Stimulated activated CD8-positive, alpha-beta memory T cell treated with anti-CD3 and anti-CD28 coated beads, Interleukin-15, amount 100 ng/mL, for 4 hours (primary cell): ENCODE measurements at regions not wholly inside any gene's neighbourhood (a gene's known extent, or its start where the extent isn't known, plus 50 kb on each side); places are given as distances from the start of the nearest gene placed in this dataset.
"Not testable (repeated sequence)": the region's sequence is repeated elsewhere in the genome, so short reads cannot be mapped to it uniquely, and the experiment has no call there.

Source experiments
- DNase-seq, 2 donors: peaks; one replicate each; pipeline ENCODE4 v3.0.0-alpha.2; 2020; ENCODE audit warnings: low read depth in 2 of 2

- DNase-seq: no peak
Observed at GRCh38 chr6:168826726-168827585, 386.0 kb downstream of the SMOC2 start.

GRCh38 chr6:168826078-168826390, 385.1 kb downstream of the SMOC2 start:
- no peak for DNase-seq

- no peak for DNase-seq
Observed at GRCh38 chr6:168825226-168826077, 384.5 kb downstream of the SMOC2 start.

DNA sequence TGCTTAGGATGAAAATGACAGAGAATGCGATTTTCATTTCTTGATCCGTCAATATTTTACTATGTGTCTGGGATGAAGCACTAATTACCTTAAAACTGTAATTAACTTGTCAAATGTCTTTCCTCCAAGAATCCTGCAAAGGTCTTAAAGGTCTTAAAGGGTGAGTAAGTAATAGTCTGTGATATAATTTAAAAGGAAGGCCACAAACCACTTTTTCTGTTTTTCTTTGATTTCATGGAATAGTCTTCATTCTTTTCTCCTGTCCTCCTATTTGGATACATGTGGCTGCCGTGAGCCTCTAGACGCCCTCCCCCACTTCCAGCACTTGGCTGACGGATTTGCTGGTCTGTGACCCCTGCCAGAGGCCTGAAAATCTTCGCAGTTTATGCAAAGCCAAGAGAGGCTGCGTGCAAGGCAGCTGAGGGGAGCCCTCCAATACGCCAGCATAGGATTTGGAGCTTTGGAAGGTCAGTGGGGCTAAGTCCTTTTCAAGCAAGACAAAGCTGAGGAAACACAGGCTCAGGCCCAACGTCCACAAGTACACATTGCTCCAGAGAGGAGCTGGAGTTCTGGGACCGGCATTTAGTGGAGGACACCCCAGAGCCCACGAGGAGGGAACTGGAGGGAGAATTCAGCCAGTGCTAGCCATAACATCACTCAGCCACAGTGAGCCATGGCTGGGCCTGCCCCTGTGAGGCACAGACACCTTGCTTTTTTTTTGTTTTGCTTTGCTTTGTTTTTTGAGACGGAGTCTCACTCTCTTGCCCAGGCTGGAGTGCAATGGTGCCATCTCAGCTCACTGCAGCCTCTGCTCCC, 382.6 kb downstream of the SMOC2 start:
- no peak for DNase-seq

DNA sequence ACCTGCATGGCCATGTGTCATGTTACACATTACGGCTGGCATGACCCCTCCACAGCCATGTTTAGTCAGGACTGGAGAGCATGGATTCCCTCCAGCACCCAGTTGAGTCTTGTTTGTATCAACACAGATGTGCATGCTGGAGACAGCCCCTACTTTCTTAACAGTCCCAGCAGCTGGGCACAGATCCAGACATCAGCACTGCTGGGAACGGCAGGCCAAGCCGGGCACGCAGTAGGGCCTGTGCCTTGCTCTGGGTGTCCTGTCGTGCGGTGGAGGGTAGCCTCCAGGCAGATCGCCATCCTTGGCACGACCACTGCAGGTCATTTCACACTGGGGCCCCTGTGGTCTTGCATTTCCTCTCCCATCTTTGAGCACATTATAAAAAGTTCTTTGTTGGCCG, 381.4 kb downstream of the SMOC2 start:
- DNase-seq: no peak

- no peak for DNase-seq
Observed at GRCh38 chr6:168819546-168819945, 378.6 kb downstream of the SMOC2 start.

DNA sequence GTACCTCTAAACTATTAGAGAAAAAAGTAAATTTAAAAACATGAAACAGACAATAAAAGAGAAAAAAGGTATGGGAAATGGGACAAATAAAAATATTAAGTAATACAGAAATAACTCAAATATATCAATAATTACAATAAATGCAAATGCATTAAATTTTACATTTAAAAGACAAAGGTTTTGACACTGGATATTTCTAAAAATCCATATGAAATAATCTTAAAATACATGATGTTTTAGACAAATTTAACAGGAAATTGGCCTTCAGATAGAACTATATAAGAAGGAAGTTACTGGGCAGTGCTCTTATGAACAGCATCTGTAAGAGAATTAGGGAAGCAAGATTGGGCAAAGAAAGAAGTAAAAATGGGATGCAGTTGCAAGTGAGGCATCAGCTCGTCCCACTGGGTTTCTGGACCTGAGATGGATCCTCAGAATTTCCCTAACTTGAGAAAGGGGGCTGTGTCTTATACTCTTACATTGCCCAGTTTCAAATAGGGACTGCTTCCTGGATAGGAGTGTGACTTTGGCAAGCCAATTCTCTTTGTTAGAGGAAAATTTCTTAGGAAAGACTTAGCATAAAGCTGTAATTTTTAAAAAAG, 376.7 kb downstream of the SMOC2 start:
- no peak for DNase-seq

DNA sequence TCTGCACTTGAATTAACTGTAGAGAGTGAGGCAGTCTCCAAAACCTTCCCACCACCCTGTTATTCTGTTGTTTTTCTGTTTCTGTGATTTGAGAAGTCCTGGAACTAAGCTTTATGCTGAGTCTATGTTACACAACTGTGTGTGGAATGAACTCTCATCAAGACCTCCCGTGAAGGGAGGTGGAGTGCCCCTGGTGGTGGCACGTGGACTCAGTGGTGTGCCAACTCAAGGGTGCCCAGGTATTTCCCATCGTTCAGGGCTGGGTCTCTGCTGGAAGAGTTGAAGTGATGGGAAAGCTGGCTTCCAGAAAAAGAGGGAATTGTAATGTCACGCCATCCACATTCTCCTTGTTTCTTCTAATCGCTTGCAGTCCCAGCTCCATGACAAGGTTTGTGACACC, 374.2 kb downstream of the SMOC2 start:
- no peak for DNase-seq

DNA sequence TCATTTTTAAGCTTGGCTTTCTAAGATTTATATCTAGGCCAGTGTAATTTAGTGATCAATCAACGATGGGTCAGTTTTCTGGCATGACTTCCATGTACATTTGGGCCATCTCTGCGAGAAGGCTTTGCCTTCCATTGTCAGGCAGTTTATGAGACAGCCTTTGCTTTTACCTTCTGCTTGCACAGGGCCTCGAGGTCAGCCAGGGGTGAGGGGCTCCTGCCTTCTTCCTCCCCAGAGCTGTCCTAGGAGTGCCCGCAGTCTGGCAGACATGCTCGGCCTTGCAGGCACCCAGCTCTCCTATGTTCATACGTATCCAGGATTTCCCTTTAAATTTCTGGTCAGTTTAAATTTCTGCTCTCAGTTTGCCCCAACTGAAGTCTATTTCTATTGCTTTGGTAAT, 367.2 kb downstream of the SMOC2 start:
- DNase-seq: no peak

DNA sequence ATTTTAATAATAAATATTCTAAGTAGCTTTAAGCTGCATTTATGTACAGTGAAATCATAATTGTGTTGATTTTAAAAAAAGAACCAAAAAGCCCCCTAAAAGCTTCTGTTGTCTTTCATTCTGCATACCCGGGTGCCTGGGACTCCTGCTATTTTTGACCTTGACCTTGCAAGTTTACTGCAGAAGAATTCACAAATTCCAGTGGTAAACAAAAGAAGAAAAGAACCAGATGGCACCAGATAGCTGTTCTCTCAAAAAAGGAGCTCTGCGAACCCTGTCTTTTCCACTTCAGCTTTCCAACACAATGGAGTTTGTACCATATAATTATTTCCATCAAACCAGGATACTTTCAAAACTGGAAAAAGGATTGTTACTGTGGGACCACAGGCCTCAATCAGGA, 363.3 kb downstream of the SMOC2 start:
- no peak for DNase-seq

DNA sequence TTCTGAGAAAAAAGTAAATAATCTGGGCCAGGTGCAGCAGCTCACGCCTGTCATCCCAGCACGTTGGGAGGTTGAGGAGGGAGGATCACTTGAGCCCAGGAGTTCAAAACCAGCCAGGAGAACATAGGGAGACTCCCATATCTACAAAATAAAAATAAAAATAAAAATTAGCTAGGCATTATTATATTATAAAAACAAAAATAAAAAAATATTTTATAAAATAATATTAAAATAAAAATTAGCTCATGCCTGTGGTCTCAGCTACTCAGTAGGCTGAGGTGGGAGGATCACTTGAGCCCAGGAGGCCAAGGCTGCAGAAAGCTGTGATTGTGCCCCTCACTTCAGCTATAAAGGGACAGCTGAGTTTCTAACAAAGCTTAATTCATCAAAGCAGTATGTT, 362.9 kb downstream of the SMOC2 start:
- DNase-seq: no peak

DNA sequence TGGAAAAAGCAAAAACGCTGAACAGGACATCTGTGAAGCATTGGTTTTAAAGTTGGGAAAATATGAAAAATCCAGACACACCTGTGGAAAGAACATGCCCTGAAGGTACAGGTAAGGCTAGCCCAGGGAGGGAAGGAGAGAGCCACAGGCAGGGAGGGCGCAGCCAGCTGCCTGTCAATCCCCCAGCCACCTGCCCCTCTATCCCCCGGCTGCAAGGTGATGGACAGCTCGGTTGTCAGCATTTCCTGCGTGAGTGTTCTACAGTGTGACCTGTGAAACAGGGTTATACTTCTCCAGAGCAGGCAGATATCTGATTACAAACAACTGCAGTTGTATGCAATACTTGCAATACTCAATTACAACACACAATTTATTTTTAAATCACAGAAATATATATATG, 358.1 kb downstream of the SMOC2 start:
- no peak for DNase-seq

GRCh38 chr6:168796106-168796505, 355.1 kb downstream of the SMOC2 start:
- no peak for DNase-seq

DNA sequence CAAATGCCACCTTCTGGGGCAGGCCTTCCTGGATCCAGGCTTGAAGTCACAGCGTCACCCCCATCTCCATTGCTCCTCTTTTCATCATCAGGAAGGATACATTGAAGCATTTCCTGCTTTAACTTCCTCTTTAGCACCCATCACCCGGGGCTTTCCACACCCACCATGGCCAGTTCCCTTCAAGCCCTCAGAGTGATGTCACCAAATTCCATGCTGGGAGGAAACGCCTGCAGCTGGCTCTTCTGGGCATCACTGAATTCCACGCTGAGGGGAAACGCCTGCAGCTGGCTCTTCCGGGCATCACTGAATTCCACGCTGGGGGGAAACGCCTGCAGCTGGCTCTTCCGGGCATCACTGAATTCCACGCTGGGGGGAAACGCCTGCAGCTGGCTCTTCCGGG, 354.6 kb downstream of the SMOC2 start:
- not testable (repeated sequence) for DNase-seq

GRCh38 chr6:168794491-168794890, 353.5 kb downstream of the SMOC2 start:
- no peak for DNase-seq

GRCh38 chr6:168793649-168794048, 352.7 kb downstream of the SMOC2 start:
- no peak for DNase-seq

- no peak for DNase-seq
Observed at GRCh38 chr6:168791917-168792316, 350.9 kb downstream of the SMOC2 start.

DNA sequence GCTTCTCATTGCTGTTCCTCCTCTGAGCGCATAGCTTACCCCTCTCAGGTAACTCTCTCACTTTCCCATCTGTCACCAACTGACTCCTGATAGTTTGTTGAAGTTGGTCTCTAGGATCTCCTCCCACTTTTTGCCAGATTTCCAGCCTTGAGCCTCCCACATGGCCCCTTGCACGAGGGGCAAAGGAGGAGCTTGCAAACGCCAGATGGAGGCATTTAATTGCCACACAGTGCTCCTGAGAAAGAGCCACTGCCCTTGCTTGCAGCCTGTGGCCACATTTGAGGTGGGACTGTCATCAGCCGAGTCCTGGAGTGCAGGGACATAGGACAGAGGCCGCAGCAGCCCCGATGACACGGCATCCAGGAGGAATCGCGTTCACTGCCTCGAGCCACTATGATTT, 348.7 kb downstream of the SMOC2 start:
- no peak for DNase-seq

GRCh38 chr6:168785720-168786511, 344.9 kb downstream of the SMOC2 start:
- no peak for DNase-seq

DNA sequence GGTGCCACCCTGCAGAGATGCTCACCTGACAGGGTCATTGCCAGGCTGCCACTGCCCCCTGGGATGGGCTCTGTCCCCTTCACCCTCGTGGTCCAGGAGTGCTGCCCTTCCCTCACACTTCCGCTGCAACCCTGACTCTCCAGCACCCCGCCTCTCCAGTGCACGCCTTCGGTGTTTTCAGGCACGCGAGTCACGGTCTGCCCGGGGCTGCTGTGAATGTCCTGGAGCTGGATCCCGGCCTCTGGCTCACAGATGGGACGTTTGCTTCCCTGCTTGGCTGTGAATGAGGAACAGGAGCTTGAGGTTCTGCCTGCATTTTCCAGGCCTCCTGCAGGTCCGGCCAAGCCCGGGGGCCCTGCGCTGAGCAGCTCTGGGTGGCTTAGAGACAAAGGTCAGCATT, 343.4 kb downstream of the SMOC2 start:
- no peak for DNase-seq

DNA sequence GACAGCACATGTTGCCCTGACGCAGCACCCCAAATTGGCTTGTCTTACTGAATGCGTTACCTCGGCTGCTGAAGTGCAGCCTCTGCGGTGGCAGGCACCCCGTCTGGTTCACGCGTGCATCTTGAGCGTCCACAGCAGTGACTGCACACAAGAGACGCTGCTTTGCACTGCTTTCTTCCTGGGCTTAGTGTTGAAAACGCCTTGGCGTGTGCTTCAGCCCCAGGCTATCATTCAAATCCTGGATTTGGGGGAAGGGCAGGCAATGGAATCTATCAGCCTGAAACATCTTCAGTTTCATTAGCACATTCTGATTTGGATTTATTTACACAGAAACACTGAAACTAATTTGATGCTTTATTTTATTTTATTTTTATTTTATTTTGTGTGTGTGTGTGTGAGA, 342.7 kb downstream of the SMOC2 start:
- no peak for DNase-seq
